ENCODE measurements at regions not wholly inside any gene's neighbourhood (a gene's known extent, or its start where the extent isn't known, plus 50 kb on each side); places are given as distances from the start of the nearest gene placed in this dataset.
"Not testable (repeated sequence)": the region's sequence is repeated elsewhere in the genome, so short reads cannot be mapped to it uniquely, and the experiment has no call there.

- no peaks in the 10 kb centered on the region for H3K9me3 ChIP-seq
- no peaks in the 10 kb centered on the region for H3K27me3 ChIP-seq
- H3K36me3 ChIP-seq, result no peaks in the 10 kb centered on the region
- intact Hi-C loops (cut with DNase I), result no loop called here
- H3K27ac ChIP-seq, result no peak overlapping the region
- no peak for DNase-seq (ENCODE audit: low spot score in 2 of 2)
- H3K4me3 ChIP-seq, result no peak overlapping the region
- no peak for TF ChIP-seq CTCF (IDR thresholded peaks at IDR 0.05)
- H3K4me1 ChIP-seq, result no peaks in the 10 kb centered on the region
Observed at GRCh38 chr20:53805895-53806384, 212.3 kb upstream of the ZNF217 start.

DNA sequence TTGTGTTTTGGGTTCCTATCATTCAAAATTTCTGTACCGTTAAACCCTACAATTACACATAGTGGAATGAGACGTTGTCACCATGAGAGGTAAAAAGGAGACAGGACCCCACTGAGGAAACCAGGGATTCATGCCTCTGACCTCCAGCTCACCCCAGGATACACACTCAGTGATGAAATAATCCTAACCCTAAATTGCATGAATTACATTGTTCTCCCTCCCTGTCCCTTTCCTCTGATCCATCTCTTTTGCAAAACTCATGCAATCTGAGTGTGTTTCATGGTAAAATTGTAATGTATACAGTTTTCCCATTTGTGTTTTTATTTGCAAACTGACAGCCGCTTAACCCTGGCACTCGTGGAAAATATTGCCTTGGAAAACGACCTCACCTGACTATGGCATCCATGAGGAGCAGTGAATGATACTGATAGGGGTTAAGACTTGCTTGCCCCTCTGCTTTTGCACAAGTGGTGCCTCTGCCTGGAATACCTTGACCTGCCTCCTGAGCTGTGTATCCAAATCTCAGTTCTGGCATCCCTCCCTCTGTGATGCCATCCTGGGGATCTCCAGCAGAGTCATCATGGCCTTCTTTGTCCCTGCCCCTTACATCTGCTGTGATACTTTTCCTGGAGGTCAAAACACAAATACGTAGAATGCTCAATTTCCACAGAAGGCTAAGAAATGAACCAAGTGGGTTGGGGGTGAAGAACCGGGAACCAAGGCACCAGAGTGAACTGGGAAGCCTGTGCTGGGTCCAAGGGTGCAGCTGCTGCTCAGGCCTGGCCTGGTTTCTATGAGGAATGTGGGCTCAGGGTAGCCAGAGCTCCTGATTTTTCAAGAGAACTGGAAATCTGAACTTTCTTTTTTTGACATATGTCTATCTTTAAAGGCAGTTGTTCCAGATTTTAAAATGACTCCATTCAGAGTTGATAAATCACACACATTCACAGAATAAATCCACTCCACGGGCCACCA, 211.6 kb upstream of the ZNF217 start:
- TF ChIP-seq CTCF (IDR thresholded peaks at IDR 0.05), result no peak
- no peak overlapping the region for H3K27ac ChIP-seq
- intact Hi-C loops (cut with DNase I), result no loop called here

DNA sequence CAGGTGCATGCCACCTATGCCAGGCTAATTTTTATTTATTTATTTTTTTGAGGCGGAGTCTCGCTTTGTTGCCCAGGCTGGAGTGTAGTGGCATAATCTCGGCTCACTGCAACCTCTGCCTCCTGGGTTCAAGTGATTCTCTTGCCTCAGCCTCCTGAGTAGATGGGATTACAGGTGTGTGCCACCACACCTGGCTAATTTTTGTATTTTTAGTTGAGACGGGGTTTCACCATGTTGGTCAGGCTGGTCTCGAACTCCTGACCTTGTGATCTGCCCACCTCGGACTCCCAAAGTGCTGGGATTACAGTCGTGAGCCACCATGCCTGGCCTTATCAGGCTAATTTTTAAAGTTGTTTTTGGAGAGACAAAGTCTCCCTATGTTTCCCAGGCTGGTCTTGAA, 210.7 kb upstream of the ZNF217 start:
- H3K27me3 ChIP-seq; H3K9me3 ChIP-seq; intact Hi-C loops (cut with DNase I); H3K27ac ChIP-seq; H3K4me1 ChIP-seq; DNase-seq (ENCODE audit: low spot score in 2 of 2); H3K4me3 ChIP-seq; H3K36me3 ChIP-seq: not testable (repeated sequence)

More for the DNA sequence above, 211.6 kb upstream of the ZNF217 start:
- H3K9me3 ChIP-seq, result no peaks in the 10 kb centered on the region
- no peaks in the 10 kb centered on the region for H3K4me1 ChIP-seq
- H3K4me3 ChIP-seq, result no peak overlapping the region
- H3K27me3 ChIP-seq, result no peaks in the 10 kb centered on the region
- no peak for DNase-seq (ENCODE audit: low spot score in 2 of 2)
- H3K36me3 ChIP-seq, result no peaks in the 10 kb centered on the region

GRCh38 chr20:53803492-53804155, 210.0 kb upstream of the ZNF217 start:
- DNase-seq (ENCODE audit: low spot score in 2 of 2), result no peak
- H3K36me3 ChIP-seq, result no peaks in the 10 kb centered on the region
- no peak overlapping the region for H3K4me3 ChIP-seq
- H3K4me1 ChIP-seq, result no peaks in the 10 kb centered on the region
- H3K27me3 ChIP-seq, result no peaks in the 10 kb centered on the region
- intact Hi-C loops (cut with DNase I), result no loop called here
- H3K27ac ChIP-seq, result no peak overlapping the region
- H3K9me3 ChIP-seq, result no peaks in the 10 kb centered on the region
- TF ChIP-seq CTCF (IDR thresholded peaks at IDR 0.05), result no peak

DNA sequence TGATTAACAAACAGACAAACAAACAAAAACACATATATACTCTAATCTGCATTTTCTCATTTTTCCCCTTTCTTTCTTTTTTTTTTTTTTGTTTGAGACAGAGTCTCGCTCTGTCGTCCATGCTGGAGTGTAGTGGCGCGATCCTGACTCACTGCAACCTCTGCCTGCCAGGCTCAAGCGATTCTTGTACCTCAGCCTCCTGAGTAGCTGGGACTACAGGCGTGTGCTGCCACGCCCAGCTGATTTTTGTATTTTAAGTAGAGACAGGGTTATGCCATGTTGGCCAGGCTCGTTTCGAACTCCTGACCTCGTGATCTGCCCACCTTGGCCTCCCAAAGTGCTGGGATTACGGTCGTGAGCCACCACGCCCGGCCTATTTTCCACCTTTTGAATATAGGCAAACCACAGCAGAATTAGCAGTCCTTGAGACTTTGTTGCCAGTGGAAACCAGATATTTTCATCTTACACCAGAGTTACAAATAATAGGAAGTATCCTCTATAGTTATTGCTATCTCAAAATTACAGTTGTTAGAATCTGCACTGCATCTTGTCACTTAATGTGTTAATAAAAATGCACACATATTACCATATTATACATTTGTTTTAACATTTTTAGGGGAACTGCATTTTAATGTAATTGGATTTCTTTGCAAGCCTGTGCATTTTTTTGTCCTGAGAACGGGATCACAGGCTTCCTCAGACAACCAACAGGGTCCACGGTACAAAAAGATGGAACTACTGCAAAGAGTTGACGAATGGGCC, 208.2 kb upstream of the ZNF217 start:
- H3K4me3 ChIP-seq, result no peak overlapping the region
- no peaks in the 10 kb centered on the region for H3K4me1 ChIP-seq
- H3K9me3 ChIP-seq, result no peaks in the 10 kb centered on the region
- no peak for TF ChIP-seq CTCF (IDR thresholded peaks at IDR 0.05)
- no peaks in the 10 kb centered on the region for H3K27me3 ChIP-seq
- intact Hi-C loops (cut with DNase I), result no loop called here
- H3K36me3 ChIP-seq, result no peaks in the 10 kb centered on the region
- DNase-seq (ENCODE audit: low spot score in 2 of 2), result no peak
- H3K27ac ChIP-seq, result no peak overlapping the region

All from ascending aorta (tissue), 2 donors.